Fibroblast of mammary gland (primary cell): ENCODE measurements at regions not wholly inside any gene's neighbourhood (a gene's known extent, or its start where the extent isn't known, plus 50 kb on each side); places are given as distances from the start of the nearest gene placed in this dataset.

Experiments
- DNase-seq: peaks from one replicate; pipeline ENCODE4 v3.0.0-alpha.2; 2010; ENCODE audit warnings: low read depth
- H3K4me3 ChIP-seq: 2 replicates; pipeline ENCODE4 v1.5.1; 2011; ENCODE audit warnings: low read depth, mild to moderate bottlenecking, low read length, moderate library complexity; ENCODE audit not compliant: control insufficient read depth
- CTCF ChIP-seq: conservative IDR thresholded peaks from 2 replicates; pipeline ENCODE4 v1.5.1; 2011; ENCODE audit warnings: low read depth, low read length, inconsistent platforms; ENCODE audit not compliant: control insufficient read depth, insufficient read depth

DNA sequence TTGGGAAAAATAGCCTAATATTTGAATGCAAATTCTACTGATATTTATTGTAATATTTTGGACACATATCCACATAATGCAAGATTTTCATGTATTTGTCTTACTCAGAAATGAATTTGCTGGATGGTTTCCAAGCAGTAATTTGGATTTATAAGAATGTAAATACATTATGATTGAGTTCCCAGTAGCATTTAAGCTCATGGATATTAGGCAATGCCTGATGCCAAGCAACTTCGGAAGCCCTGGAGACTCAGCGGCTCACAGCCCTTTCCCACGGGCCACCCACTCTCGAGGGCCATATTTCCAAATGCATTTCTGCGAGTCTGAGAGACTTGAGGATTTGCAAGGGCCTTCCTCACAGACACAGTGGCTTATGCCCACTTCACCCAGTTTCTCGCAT is 62.1 kb upstream of the MYOCD start:
- H3K4me3 ChIP-seq = no peak overlapping the region
- no peak for TF ChIP-seq CTCF
- no peak for DNase-seq

GRCh38 chr17:12605222-12605621 is 60.5 kb upstream of the MYOCD start:
- no peak overlapping the region for H3K4me3 ChIP-seq
- peak; percentile 65 for DNase-seq
- TF ChIP-seq CTCF = no peak

GRCh38 chr17:12613566-12613965 is 52.1 kb upstream of the MYOCD start:
- no peak for TF ChIP-seq CTCF
- DNase-seq = peak; percentile 49
- no peak overlapping the region for H3K4me3 ChIP-seq
